Fibroblast of lung (primary cell): ENCODE measurements at regions not wholly inside any gene's neighbourhood (a gene's known extent, or its start where the extent isn't known, plus 50 kb on each side); places are given as distances from the start of the nearest gene placed in this dataset.

Source experiments
- DNase-seq, 2 donors: peaks; one replicate each; pipeline versions ENCODE4 v3.0.0 to v3.0.0-alpha.2; 2010; ENCODE audit warnings: low read depth in 2 of 2
- H2AFZ ChIP-seq: 2 replicates; pipeline ENCODE4 v1.5.1; 2012; ENCODE audit warnings: low read length, control low read depth, inconsistent platforms
- H3K27ac ChIP-seq: 2 replicates; pipeline ENCODE4 v1.5.1; 2011; ENCODE audit warnings: low read length, control low read depth; ENCODE audit not compliant: insufficient read depth
- H3K27me3 ChIP-seq: 2 replicates; pipeline ENCODE4 v1.5.1; 2011; ENCODE audit warnings: mild to moderate bottlenecking, low read length; ENCODE audit not compliant: control insufficient read depth, insufficient read depth
- H3K36me3 ChIP-seq: 2 replicates; pipeline ENCODE4 v1.5.1; 2011; ENCODE audit warnings: low read length; ENCODE audit not compliant: control insufficient read depth, insufficient read depth
- H3K4me1 ChIP-seq: 2 replicates; pipeline ENCODE4 v1.5.1; 2011; ENCODE audit warnings: low read length; ENCODE audit not compliant: control insufficient read depth, insufficient read depth; ENCODE audit errors: extremely low read depth
- H3K4me2 ChIP-seq: 2 replicates; pipeline ENCODE4 v1.5.1; 2011; ENCODE audit warnings: low read length, control low read depth; ENCODE audit not compliant: insufficient read depth; ENCODE audit errors: extremely low read depth
- H3K4me3 ChIP-seq, 4 experiments: fragments of 200-600 bp in 1 of 4; sonication (generic) in 1 of 4; replicated peaks in 1 of 4; 2 replicates each; pipeline ENCODE4 v1.5.1; 2011 to 2016; ENCODE audit warnings: low read length in 4 of 4, low read depth in 3 of 4, mild to moderate bottlenecking in 3 of 4, control low read depth in 2 of 4, inconsistent platforms in 1 of 4, mixed read lengths in 1 of 4; ENCODE audit not compliant: insufficient read depth in 1 of 4; ENCODE audit errors: control extremely low read depth in 1 of 4
- H3K79me2 ChIP-seq: 2 replicates; pipeline ENCODE4 v1.5.1; 2012; ENCODE audit warnings: mild to moderate bottlenecking, low read length, inconsistent platforms; ENCODE audit not compliant: control insufficient read depth, insufficient read depth
- H3K9ac ChIP-seq: 2 replicates; pipeline ENCODE4 v1.5.1; 2011; ENCODE audit warnings: mild to moderate bottlenecking, low read length, control low read depth; ENCODE audit not compliant: insufficient read depth
- H3K9me3 ChIP-seq: 2 replicates; pipeline ENCODE4 v1.5.1; 2012; ENCODE audit warnings: low read depth, low read length; ENCODE audit not compliant: control insufficient read depth, insufficient read depth
- H4K20me1 ChIP-seq: 2 replicates; pipeline ENCODE4 v1.5.1; 2011; ENCODE audit warnings: low read length; ENCODE audit not compliant: control insufficient read depth, insufficient read depth; ENCODE audit errors: extremely low read depth
- CTCF ChIP-seq, 2 donors: IDR thresholded peaks in 1 of 2; conservative IDR thresholded peaks in 1 of 2; 1 replicate in 1 of 2; 2 replicates in 1 of 2; pipeline ENCODE4 v1.5.1; 2011 to 2012; ENCODE audit warnings: low read length in 2 of 2, control low read depth in 1 of 2, inconsistent platforms in 1 of 2, low read depth in 1 of 2, mild to moderate bottlenecking in 1 of 2
- EZH2 ChIP-seq: IDR thresholded peaks from 2 replicates; pipeline ENCODE4 v1.5.1; 2012; ENCODE audit warnings: low read length, control low read depth, mild to moderate bottlenecking; ENCODE audit errors: missing control alignments

- no peaks in the 10 kb centered on the region for H3K79me2 ChIP-seq
- H3K4me1 ChIP-seq: peaks cover 2% of the 10 kb centered on the region
- no peaks in the 10 kb centered on the region for H3K9me3 ChIP-seq
- DNase-seq: no peak
- TF ChIP-seq CTCF (conservative IDR thresholded peaks at IDR 0.05 in 1 of 2, IDR thresholded peaks at IDR 0.05 in 1 of 2; ENCODE audit: low read depth in 1 of 2, low read length in 2 of 2): no peak
- no peak for TF ChIP-seq EZH2
- H3K27me3 ChIP-seq: no peaks in the 10 kb centered on the region
- H3K4me2 ChIP-seq: no peak overlapping the region
- H3K27ac ChIP-seq: no peak overlapping the region
- H4K20me1 ChIP-seq: no peaks in the 10 kb centered on the region
- no peak overlapping the region for H3K4me3 ChIP-seq
- H3K9ac ChIP-seq: no peak overlapping the region
- H2AFZ ChIP-seq: no peak overlapping the region
- no peaks in the 10 kb centered on the region for H3K36me3 ChIP-seq
These were observed 219.8 kb downstream of the LY86 start for GRCh38 chr6:6808343-6808742.

- no peak overlapping the region for H2AFZ ChIP-seq
- H3K79me2 ChIP-seq: no peaks in the 10 kb centered on the region
- H3K9ac ChIP-seq: no peak overlapping the region
- no peaks in the 10 kb centered on the region for H3K36me3 ChIP-seq
- no peaks in the 10 kb centered on the region for H4K20me1 ChIP-seq
- H3K4me3 ChIP-seq: no peak overlapping the region
- H3K27ac ChIP-seq: no peak overlapping the region
- no peak for DNase-seq
- no peaks in the 10 kb centered on the region for H3K27me3 ChIP-seq
- no peaks in the 10 kb centered on the region for H3K9me3 ChIP-seq
- no peak for TF ChIP-seq EZH2
- TF ChIP-seq CTCF (conservative IDR thresholded peaks at IDR 0.05 in 1 of 2, IDR thresholded peaks at IDR 0.05 in 1 of 2; ENCODE audit: low read depth in 1 of 2, low read length in 2 of 2): no peak
- H3K4me2 ChIP-seq: no peak overlapping the region
- H3K4me1 ChIP-seq: peaks cover 2% of the 10 kb centered on the region
These were observed 220.4 kb downstream of the LY86 start for GRCh38 chr6:6808915-6809314.

- no peaks in the 10 kb centered on the region for H3K9me3 ChIP-seq
- H3K4me1 ChIP-seq: peaks cover 2% of the 10 kb centered on the region
- H2AFZ ChIP-seq: peak overlapping the region; percentile 33
- TF ChIP-seq EZH2 (no peak), CTCF (conservative IDR thresholded peaks at IDR 0.05 in 1 of 2, IDR thresholded peaks at IDR 0.05 in 1 of 2; ENCODE audit: low read depth in 1 of 2, low read length in 2 of 2) (no peak)
- H3K36me3 ChIP-seq: no peaks in the 10 kb centered on the region
- H4K20me1 ChIP-seq: no peaks in the 10 kb centered on the region
- no peak for DNase-seq
- H3K27me3 ChIP-seq: no peaks in the 10 kb centered on the region
- H3K79me2 ChIP-seq: no peaks in the 10 kb centered on the region
- peak overlapping the region; percentile 69 for H3K4me2 ChIP-seq
- no peak overlapping the region for H3K27ac ChIP-seq
- no peak overlapping the region for H3K9ac ChIP-seq
- peak overlapping the region in 3 of 4 experiments; percentile 46 to 65 (median 52) for H3K4me3 ChIP-seq
These were observed 222.2 kb downstream of the LY86 start for GRCh38 chr6:6810727-6811126.
